ENCODE measurements at regions not wholly inside any gene's neighbourhood (a gene's known extent, or its start where the extent isn't known, plus 50 kb on each side); places are given as distances from the start of the nearest gene placed in this dataset.

DNA sequence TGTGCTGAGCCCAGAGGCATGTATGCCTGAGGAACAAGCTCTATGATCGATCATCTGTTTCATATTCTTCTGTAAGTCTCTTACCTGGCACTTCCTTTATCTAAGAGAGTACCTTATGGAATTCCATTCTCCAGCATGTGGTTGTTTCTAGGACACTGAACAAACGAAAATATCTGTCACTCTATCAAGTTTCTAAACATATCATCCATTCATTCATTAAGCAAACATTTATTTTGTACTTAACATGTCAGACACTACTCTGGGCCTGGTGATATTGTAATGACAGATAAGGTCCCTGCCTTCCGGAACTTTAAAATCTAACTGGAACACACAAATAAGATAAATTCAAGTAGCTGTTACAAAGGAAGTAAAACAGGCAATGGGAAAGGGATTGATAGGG, 477.1 kb downstream of the IGSF11 start:
- TF ChIP-seq, protein P1, sequence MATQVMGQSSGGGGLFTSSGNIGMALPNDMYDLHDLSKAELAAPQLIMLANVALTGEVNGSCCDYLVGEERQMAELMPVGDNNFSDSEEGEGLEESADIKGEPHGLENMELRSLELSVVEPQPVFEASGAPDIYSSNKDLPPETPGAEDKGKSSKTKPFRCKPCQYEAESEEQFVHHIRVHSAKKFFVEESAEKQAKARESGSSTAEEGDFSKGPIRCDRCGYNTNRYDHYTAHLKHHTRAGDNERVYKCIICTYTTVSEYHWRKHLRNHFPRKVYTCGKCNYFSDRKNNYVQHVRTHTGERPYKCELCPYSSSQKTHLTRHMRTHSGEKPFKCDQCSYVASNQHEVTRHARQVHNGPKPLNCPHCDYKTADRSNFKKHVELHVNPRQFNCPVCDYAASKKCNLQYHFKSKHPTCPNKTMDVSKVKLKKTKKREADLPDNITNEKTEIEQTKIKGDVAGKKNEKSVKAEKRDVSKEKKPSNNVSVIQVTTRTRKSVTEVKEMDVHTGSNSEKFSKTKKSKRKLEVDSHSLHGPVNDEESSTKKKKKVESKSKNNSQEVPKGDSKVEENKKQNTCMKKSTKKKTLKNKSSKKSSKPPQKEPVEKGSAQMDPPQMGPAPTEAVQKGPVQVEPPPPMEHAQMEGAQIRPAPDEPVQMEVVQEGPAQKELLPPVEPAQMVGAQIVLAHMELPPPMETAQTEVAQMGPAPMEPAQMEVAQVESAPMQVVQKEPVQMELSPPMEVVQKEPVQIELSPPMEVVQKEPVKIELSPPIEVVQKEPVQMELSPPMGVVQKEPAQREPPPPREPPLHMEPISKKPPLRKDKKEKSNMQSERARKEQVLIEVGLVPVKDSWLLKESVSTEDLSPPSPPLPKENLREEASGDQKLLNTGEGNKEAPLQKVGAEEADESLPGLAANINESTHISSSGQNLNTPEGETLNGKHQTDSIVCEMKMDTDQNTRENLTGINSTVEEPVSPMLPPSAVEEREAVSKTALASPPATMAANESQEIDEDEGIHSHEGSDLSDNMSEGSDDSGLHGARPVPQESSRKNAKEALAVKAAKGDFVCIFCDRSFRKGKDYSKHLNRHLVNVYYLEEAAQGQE (IDR thresholded peaks at IDR 0.05; ENCODE audit: insufficient read depth in 1 of 2, low read depth in 2 of 2, low read length in 2 of 2) = no peak
- TF ChIP-seq FOXP2 (optimal IDR thresholded peaks at IDR 0.05; ENCODE audit: borderline replicate concordance, extremely low read depth, extremely low read length, insufficient read depth) (no peak), POLR2AphosphoS5 (IDR thresholded peaks at IDR 0.05; ENCODE audit: low read depth, low read length) (no peak), TAF1 (IDR thresholded peaks at IDR 0.05; ENCODE audit: borderline replicate concordance, insufficient read depth, low read length) (no peak), SIN3A (IDR thresholded peaks at IDR 0.05; ENCODE audit: borderline replicate concordance, insufficient read depth, low read length) (no peak)

Measured in PFSK-1 (cell line).